ENCODE measurements at regions not wholly inside any gene's neighbourhood (a gene's known extent, or its start where the extent isn't known, plus 50 kb on each side); places are given as distances from the start of the nearest gene placed in this dataset.
"Not testable (repeated sequence)": the region's sequence is repeated elsewhere in the genome, so short reads cannot be mapped to it uniquely, and the experiment has no call there.

GRCh38 chr13:85132986-85133385 lies 666.2 kb downstream of the SLITRK6 start:
- H3K9ac ChIP-seq (ENCODE audit: low read length) = no peak overlapping the region
- H3K36me3 ChIP-seq (replicated peaks; ENCODE audit: low read depth, low read length) = no peaks in the 10 kb centered on the region
- H3K27me3 ChIP-seq (ENCODE audit: low read depth, low read length) = no peaks in the 10 kb centered on the region
- H4K20me1 ChIP-seq (ENCODE audit: insufficient read depth, low read length) = no peaks in the 10 kb centered on the region
- no peaks in the 10 kb centered on the region for H3K79me2 ChIP-seq (ENCODE audit: low read length)
- no peak overlapping the region for H3K27ac ChIP-seq (ENCODE audit: low read length)
- H3K4me3 ChIP-seq (ENCODE audit: low read length) = no peak overlapping the region
- TF ChIP-seq EZH2phosphoT487 (IDR thresholded peaks at IDR 0.05; ENCODE audit: low read depth) = no peak
- TF ChIP-seq, protein P1, sequence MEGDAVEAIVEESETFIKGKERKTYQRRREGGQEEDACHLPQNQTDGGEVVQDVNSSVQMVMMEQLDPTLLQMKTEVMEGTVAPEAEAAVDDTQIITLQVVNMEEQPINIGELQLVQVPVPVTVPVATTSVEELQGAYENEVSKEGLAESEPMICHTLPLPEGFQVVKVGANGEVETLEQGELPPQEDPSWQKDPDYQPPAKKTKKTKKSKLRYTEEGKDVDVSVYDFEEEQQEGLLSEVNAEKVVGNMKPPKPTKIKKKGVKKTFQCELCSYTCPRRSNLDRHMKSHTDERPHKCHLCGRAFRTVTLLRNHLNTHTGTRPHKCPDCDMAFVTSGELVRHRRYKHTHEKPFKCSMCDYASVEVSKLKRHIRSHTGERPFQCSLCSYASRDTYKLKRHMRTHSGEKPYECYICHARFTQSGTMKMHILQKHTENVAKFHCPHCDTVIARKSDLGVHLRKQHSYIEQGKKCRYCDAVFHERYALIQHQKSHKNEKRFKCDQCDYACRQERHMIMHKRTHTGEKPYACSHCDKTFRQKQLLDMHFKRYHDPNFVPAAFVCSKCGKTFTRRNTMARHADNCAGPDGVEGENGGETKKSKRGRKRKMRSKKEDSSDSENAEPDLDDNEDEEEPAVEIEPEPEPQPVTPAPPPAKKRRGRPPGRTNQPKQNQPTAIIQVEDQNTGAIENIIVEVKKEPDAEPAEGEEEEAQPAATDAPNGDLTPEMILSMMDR (IDR thresholded peaks at IDR 0.05; ENCODE audit: low read depth, low read length) = no peak
- no peaks in the 10 kb centered on the region for H3K4me1 ChIP-seq (ENCODE audit: low read length)
- H3K9me3 ChIP-seq (ENCODE audit: insufficient read depth, low read length) = no peaks in the 10 kb centered on the region
- no peak overlapping the region for H3K4me2 ChIP-seq (ENCODE audit: low read length)
- no peak overlapping the region for H2AFZ ChIP-seq (ENCODE audit: low read depth, low read length)

DNA sequence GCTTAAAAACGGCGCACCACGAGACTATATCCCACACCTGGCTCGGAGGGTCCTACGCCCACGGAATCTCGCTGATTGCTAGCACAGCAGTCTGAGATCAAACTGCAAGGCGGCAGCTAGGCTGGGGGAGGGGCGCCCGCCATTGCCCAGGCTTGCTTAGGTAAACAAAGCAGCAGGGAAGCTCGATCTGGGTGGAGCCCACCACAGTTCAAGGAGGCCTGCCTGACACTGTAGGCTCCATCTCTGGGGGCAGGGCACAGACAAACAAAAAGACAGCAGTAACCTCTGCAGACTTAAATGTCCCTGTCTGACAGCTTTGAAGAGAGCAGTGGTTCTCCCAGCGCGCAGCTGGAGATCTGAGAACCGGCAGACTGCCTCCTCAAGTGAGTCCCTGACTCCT lies 675.7 kb downstream of the SLITRK6 start:
- not testable (repeated sequence) for H2AFZ ChIP-seq (ENCODE audit: low read depth, low read length); H3K36me3 ChIP-seq (replicated peaks; ENCODE audit: low read depth, low read length); H3K79me2 ChIP-seq (ENCODE audit: low read length); H3K27ac ChIP-seq (ENCODE audit: low read length); H3K4me2 ChIP-seq (ENCODE audit: low read length); H4K20me1 ChIP-seq (ENCODE audit: insufficient read depth, low read length); H3K9me3 ChIP-seq (ENCODE audit: insufficient read depth, low read length); H3K4me1 ChIP-seq (ENCODE audit: low read length); H3K4me3 ChIP-seq (ENCODE audit: low read length); H3K9ac ChIP-seq (ENCODE audit: low read length); H3K27me3 ChIP-seq (ENCODE audit: low read depth, low read length)

DNA sequence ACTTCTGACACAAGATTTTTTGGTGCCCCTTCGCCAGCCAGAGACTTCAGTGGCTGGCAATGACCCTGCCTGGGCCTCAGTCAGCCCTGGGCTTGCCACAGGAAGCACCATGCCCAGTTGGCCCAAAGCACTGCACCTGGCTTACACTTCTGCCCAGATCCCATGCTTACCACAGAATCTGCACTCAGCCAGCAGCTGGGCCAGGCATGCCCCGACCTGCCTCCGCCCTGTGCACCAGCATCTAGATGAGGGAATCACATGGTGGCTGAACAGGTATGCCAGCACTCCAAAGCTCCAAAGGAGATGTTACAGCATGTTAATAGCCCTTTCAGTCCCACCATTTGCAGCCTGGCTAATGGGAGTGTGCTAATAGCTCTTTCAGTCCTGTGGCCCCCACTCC lies 690.9 kb downstream of the SLITRK6 start:
- Histone ChIP-seq H3K27me3 (ENCODE audit: low read depth, low read length) (no peaks in the 10 kb centered on the region), H3K4me1 (ENCODE audit: low read length) (no peaks in the 10 kb centered on the region), H3K4me3 (ENCODE audit: low read length) (no peak overlapping the region), H2AFZ (ENCODE audit: low read depth, low read length) (no peak overlapping the region), H3K9me3 (ENCODE audit: insufficient read depth, low read length) (no peaks in the 10 kb centered on the region), H3K79me2 (ENCODE audit: low read length) (no peaks in the 10 kb centered on the region), H3K27ac (ENCODE audit: low read length) (no peak overlapping the region), H4K20me1 (ENCODE audit: insufficient read depth, low read length) (no peaks in the 10 kb centered on the region), H3K36me3 (replicated peaks; ENCODE audit: low read depth, low read length) (no peaks in the 10 kb centered on the region), H3K9ac (ENCODE audit: low read length) (no peak overlapping the region), H3K4me2 (ENCODE audit: low read length) (no peak overlapping the region)
- TF ChIP-seq, protein P1 (IDR thresholded peaks at IDR 0.05; ENCODE audit: low read depth, low read length) = no peak
- TF ChIP-seq EZH2phosphoT487 (IDR thresholded peaks at IDR 0.05; ENCODE audit: low read depth) = no peak

DNA sequence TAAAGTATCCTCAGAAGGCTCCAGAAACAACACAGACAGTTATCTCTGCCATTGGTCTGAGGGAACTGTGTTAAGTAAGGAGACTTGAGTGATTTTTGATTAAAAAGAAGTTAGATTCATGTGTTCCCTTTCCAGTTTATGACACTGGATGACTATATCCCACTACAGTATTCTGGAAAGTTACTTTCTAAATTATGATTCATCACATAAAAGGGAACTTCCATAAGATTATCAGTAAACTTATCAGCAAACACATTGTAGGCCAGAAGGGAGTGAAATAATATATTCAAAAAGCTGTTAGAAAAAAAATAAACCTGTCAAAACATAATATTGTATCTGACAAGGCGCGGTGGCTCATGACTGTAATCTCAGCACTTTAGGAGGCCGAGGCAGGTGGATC lies 700.0 kb downstream of the SLITRK6 start:
- Histone ChIP-seq H3K27me3 (ENCODE audit: low read depth, low read length) (no peaks in the 10 kb centered on the region), H3K27ac (ENCODE audit: low read length) (no peak overlapping the region), H3K4me2 (ENCODE audit: low read length) (no peak overlapping the region), H3K9ac (ENCODE audit: low read length) (no peak overlapping the region), H3K4me1 (ENCODE audit: low read length) (no peaks in the 10 kb centered on the region), H3K4me3 (ENCODE audit: low read length) (no peak overlapping the region), H4K20me1 (ENCODE audit: insufficient read depth, low read length) (no peaks in the 10 kb centered on the region), H3K36me3 (replicated peaks; ENCODE audit: low read depth, low read length) (no peaks in the 10 kb centered on the region), H2AFZ (ENCODE audit: low read depth, low read length) (no peak overlapping the region), H3K79me2 (ENCODE audit: low read length) (no peaks in the 10 kb centered on the region), H3K9me3 (ENCODE audit: insufficient read depth, low read length) (no peaks in the 10 kb centered on the region)
- TF ChIP-seq, protein P1 (IDR thresholded peaks at IDR 0.05; ENCODE audit: low read depth, low read length) = no peak
